HepG2 (cell line): ENCODE measurements at regions not wholly inside any gene's neighbourhood (a gene's known extent, or its start where the extent isn't known, plus 50 kb on each side); places are given as distances from the start of the nearest gene placed in this dataset.

Source experiments
- CEBPG ChIP-seq: IDR thresholded peaks from 2 replicates; pipeline ENCODE4 v1.6.1; 2016
- FOXA3 ChIP-seq: IDR thresholded peaks from 2 replicates; pipeline ENCODE4 v1.6.1; 2016; ENCODE audit warnings: missing genetic modification reagents, missing compliant biosample characterization
- MTF2 ChIP-seq: sonication (generic); formaldehyde crosslinking; IDR thresholded peaks from 2 replicates; pipeline ENCODE4 v1.5.0; 2020; ENCODE audit warnings: missing genetic modification reagents, borderline replicate concordance
- NONO ChIP-seq, 2 experiments: fragments of 450-650 bp in 1 of 2; sonication (generic) in 1 of 2; formaldehyde crosslinking in 1 of 2; IDR thresholded peaks in 1 of 2; conservative IDR thresholded peaks in 1 of 2; 2 replicates each; pipeline versions ENCODE4 v1.6.1 to v1.8.0; 2017 to 2022; ENCODE audit warnings: mild to moderate bottlenecking in 1 of 2, missing genetic modification reagents in 1 of 2, moderate library complexity in 1 of 2
- PHB2 ChIP-seq: fragments of 450-650 bp; IDR thresholded peaks from 2 replicates; pipeline ENCODE4 v1.6.1; 2018; ENCODE audit not compliant: partially characterized antibody
- PHF21A ChIP-seq: sonication (generic); formaldehyde crosslinking; IDR thresholded peaks from 2 replicates; pipeline ENCODE4 v1.5.0; 2020; ENCODE audit warnings: mild to moderate bottlenecking, missing genetic modification reagents
- SMAD3 ChIP-seq: sonication (generic); formaldehyde crosslinking; IDR thresholded peaks from 2 replicates; pipeline ENCODE4 v1.4.0; 2020; ENCODE audit warnings: missing genetic modification reagents
- SOX6 ChIP-seq, 2 experiments: fragments of 450-650 bp in 1 of 2; sonication (generic) in 1 of 2; formaldehyde crosslinking in 1 of 2; IDR thresholded peaks; 2 replicates each; pipeline versions ENCODE4 v1.4.0 to v1.6.1; 2017 to 2020; ENCODE audit warnings: antibody characterized with exemption in 1 of 2, mild to moderate bottlenecking in 1 of 2, missing genetic modification reagents in 1 of 2
- TMF1 ChIP-seq: sonication (generic); formaldehyde crosslinking; IDR thresholded peaks from 2 replicates; pipeline ENCODE4 v1.8.1; 2022; ENCODE audit warnings: low read depth, missing genetic modification reagents
- ZFP90 ChIP-seq: sonication (generic); formaldehyde crosslinking; IDR thresholded peaks from 2 replicates; pipeline ENCODE4 v1.8.0; 2022; ENCODE audit warnings: missing genetic modification reagents, mild to moderate bottlenecking, inconsistent platforms, borderline replicate concordance
- ZMYM2 ChIP-seq: sonication (generic); formaldehyde crosslinking; IDR thresholded peaks from 2 replicates; pipeline ENCODE4 v1.8.0; 2022; ENCODE audit warnings: mild to moderate bottlenecking, missing genetic modification reagents
- ZNF598 ChIP-seq: sonication (generic); formaldehyde crosslinking; IDR thresholded peaks from 2 replicates; pipeline ENCODE4 v1.5.1; 2020; ENCODE audit warnings: mild to moderate bottlenecking, missing genetic modification reagents, borderline replicate concordance
- ZNF607 ChIP-seq: sonication (generic); formaldehyde crosslinking; IDR thresholded peaks from 2 replicates; pipeline ENCODE4 v1.5.1; 2020; ENCODE audit warnings: missing genetic modification reagents, mild to moderate bottlenecking, borderline replicate concordance
- ZNF616 ChIP-seq: sonication (generic); formaldehyde crosslinking; IDR thresholded peaks from 2 replicates; pipeline ENCODE4 v1.5.0; 2020; ENCODE audit warnings: low read depth, mild to moderate bottlenecking, missing genetic modification reagents
- TF ChIP-seq, protein P1 (sequence below): sonication (generic); formaldehyde crosslinking; IDR thresholded peaks from 2 replicates; pipeline ENCODE4 v1.4.0; 2020; ENCODE audit warnings: mild to moderate bottlenecking, missing genetic modification reagents
- TF ChIP-seq, protein P2 (sequence below), 2 experiments: fragments of 450-650 bp in 1 of 2; sonication (generic) in 1 of 2; formaldehyde crosslinking; IDR thresholded peaks; 2 replicates each; pipeline versions ENCODE4 v1.5.0 to v1.8.0; 2020 to 2022; ENCODE audit warnings: mild to moderate bottlenecking in 1 of 2, missing genetic modification reagents in 1 of 2
- TF ChIP-seq, protein P3 (sequence below): sonication (generic); formaldehyde crosslinking; conservative IDR thresholded peaks from 2 replicates; pipeline ENCODE4 v1.8.0; 2022; ENCODE audit warnings: missing genetic modification reagents
- TF ChIP-seq, protein P4 (sequence below): sonication (generic); formaldehyde crosslinking; conservative IDR thresholded peaks from 2 replicates; pipeline ENCODE4 v1.4.0; 2020; ENCODE audit warnings: missing genetic modification reagents

DNA sequence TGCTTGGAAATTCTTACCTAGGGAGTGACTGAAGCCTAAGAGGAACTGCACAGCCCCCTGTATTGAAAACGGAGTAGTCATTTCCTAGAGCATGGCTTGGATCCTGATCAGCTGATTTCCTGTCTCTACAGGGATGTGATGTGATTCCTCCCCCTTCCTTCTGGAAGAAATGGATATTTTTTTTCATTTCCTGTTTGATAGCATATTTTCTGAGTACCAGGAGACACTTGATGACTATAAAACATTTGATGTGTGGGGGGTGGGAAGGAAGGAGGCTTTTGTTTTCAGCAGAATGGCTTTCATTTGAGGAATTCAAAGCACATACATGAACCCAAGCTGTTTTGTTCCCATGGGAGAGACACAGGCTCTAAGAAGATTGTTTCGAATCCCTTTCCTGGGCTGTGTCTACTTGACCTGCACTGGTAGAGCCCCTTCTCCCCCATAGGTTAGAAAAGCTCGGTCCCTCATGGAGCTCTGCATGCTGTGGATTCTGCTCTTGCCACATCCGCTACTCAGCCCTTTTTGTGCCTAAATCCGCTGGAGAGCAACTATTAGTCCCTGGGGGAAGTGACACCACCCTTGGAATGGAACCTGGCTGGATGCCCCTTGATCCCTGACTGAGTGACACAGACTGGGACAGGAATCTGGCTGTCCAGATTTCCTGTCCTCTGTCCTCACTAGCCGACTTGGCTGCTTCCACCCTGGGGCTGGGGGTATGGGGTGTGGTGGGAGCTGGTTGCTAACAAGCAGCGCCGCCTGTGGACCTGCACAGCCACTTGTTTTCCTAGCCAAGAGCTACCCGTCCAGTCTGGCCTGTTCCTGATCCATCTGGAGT, 71.8 kb upstream of the MACF1 start (continued):
- TF ChIP-seq, protein P1, sequence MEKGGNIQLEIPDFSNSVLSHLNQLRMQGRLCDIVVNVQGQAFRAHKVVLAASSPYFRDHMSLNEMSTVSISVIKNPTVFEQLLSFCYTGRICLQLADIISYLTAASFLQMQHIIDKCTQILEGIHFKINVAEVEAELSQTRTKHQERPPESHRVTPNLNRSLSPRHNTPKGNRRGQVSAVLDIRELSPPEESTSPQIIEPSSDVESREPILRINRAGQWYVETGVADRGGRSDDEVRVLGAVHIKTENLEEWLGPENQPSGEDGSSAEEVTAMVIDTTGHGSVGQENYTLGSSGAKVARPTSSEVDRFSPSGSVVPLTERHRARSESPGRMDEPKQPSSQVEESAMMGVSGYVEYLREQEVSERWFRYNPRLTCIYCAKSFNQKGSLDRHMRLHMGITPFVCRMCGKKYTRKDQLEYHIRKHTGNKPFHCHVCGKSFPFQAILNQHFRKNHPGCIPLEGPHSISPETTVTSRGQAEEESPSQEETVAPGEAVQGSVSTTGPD: 0 out of 2 replicates have a peak, but pooled peaks have one; percentile 47
- TF ChIP-seq ZMYM2 (CRISPR knock-in tag) (no peak), CEBPG (peak; percentile 34; the same call in 1 of the 2 replicates), PHF21A (peak; percentile 96), ZNF607 (CRISPR knock-in tag) (peak; percentile 38; the same call in 1 of the 2 replicates), SOX6 (IDR thresholded peaks at IDR 0.05) (no peak), SOX6 (CRISPR knock-in tag; IDR thresholded peaks at IDR 0.05) (peak; percentile 53; the same call in 1 of the 2 replicates), ZFP90 (CRISPR knock-in tag) (no peak; the same call in 1 of the 2 replicates), NONO (IDR thresholded peaks at IDR 0.05) (no peak), NONO (CRISPR knock-in tag; conservative IDR thresholded peaks at IDR 0.05) (0 out of 2 replicates have a peak, but pooled peaks have one; percentile 40), SMAD3 (CRISPR knock-in tag) (no peak), ZNF616 (CRISPR knock-in tag) (no peak), PHB2 (no peak), MTF2 (CRISPR knock-in tag) (no peak), TMF1 (no peak), FOXA3 (CRISPR knock-in tag) (no peak), ZNF598 (CRISPR knock-in tag) (0 out of 2 replicates have a peak, but pooled peaks have one; percentile 58)
- TF ChIP-seq, protein P2, sequence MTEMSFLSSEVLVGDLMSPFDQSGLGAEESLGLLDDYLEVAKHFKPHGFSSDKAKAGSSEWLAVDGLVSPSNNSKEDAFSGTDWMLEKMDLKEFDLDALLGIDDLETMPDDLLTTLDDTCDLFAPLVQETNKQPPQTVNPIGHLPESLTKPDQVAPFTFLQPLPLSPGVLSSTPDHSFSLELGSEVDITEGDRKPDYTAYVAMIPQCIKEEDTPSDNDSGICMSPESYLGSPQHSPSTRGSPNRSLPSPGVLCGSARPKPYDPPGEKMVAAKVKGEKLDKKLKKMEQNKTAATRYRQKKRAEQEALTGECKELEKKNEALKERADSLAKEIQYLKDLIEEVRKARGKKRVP (CRISPR knock-in tag; IDR thresholded peaks at IDR 0.05): 0 out of 4 replicates have a peak, but pooled peaks of 1 of the 2 experiments have one; percentile 15
- TF ChIP-seq, protein P3, sequence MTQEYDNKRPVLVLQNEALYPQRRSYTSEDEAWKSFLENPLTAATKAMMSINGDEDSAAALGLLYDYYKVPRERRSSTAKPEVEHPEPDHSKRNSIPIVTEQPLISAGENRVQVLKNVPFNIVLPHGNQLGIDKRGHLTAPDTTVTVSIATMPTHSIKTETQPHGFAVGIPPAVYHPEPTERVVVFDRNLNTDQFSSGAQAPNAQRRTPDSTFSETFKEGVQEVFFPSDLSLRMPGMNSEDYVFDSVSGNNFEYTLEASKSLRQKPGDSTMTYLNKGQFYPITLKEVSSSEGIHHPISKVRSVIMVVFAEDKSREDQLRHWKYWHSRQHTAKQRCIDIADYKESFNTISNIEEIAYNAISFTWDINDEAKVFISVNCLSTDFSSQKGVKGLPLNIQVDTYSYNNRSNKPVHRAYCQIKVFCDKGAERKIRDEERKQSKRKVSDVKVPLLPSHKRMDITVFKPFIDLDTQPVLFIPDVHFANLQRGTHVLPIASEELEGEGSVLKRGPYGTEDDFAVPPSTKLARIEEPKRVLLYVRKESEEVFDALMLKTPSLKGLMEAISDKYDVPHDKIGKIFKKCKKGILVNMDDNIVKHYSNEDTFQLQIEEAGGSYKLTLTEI (CRISPR knock-in tag): no peak
- TF ChIP-seq, protein P4, sequence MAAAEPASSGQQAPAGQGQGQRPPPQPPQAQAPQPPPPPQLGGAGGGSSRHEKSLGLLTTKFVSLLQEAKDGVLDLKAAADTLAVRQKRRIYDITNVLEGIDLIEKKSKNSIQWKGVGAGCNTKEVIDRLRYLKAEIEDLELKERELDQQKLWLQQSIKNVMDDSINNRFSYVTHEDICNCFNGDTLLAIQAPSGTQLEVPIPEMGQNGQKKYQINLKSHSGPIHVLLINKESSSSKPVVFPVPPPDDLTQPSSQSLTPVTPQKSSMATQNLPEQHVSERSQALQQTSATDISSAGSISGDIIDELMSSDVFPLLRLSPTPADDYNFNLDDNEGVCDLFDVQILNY (CRISPR knock-in tag): no peak
